Stimulated activated CD4-positive, alpha-beta T cell treated with anti-CD3 and anti-CD28 coated beads, Interleukin-4, amount 100 ng/mL, for 48 hours (primary cell): ENCODE measurements at regions not wholly inside any gene's neighbourhood (a gene's known extent, or its start where the extent isn't known, plus 50 kb on each side); places are given as distances from the start of the nearest gene placed in this dataset.

Source experiments
- DNase-seq, 2 donors: peaks; one replicate each; pipeline ENCODE4 v3.0.0-alpha.2; 2020; ENCODE audit warnings: low read depth in 2 of 2

GRCh38 chr3:25354071-25354470 is 74.0 kb upstream of the RARB start:
- DNase-seq = no peak

- DNase-seq = no peak
Observed at GRCh38 chr3:25355034-25355885, 72.8 kb upstream of the RARB start.

GRCh38 chr3:25355998-25356397 is 72.1 kb upstream of the RARB start:
- no peak for DNase-seq

- no peak for DNase-seq
Observed at GRCh38 chr3:25362118-25362517, 65.9 kb upstream of the RARB start.

GRCh38 chr3:25365636-25366035 is 62.4 kb upstream of the RARB start:
- no peak for DNase-seq

- DNase-seq = no peak
Observed at GRCh38 chr3:25367025-25367424, 61.0 kb upstream of the RARB start.

GRCh38 chr3:25372167-25372566 is 55.9 kb upstream of the RARB start:
- DNase-seq = no peak

GRCh38 chr3:25376340-25376739 is 51.7 kb upstream of the RARB start:
- DNase-seq = no peak

- no peak for DNase-seq
Observed at GRCh38 chr3:25377042-25377441, 51.0 kb upstream of the RARB start.
